MG63 (cell line): ENCODE measurements at regions not wholly inside any gene's neighbourhood (a gene's known extent, or its start where the extent isn't known, plus 50 kb on each side); places are given as distances from the start of the nearest gene placed in this dataset.

Experiments
- DNase-seq: peaks from one replicate; pipeline ENCODE4 v3.0.0-alpha.2; 2020
- H3K27me3 ChIP-seq: fragments of 250-450 bp; sonication (Bioruptor Pico); 2 replicates; pipeline ENCODE4 v1.5.1; 2020; ENCODE audit warnings: mild to moderate bottlenecking, moderate library complexity
- H3K36me3 ChIP-seq: fragments of 250-450 bp; sonication (Bioruptor Pico); 2 replicates; pipeline ENCODE4 v1.5.1; 2020; ENCODE audit warnings: mild to moderate bottlenecking, moderate library complexity
- H3K4me3 ChIP-seq: fragments of 250-450 bp; sonication (Bioruptor Pico); 2 replicates; pipeline ENCODE4 v1.5.1; 2020; ENCODE audit warnings: mild to moderate bottlenecking, moderate library complexity
- H3K9me3 ChIP-seq: fragments of 250-450 bp; sonication (Bioruptor Pico); 2 replicates; pipeline ENCODE4 v1.5.1; 2020; ENCODE audit warnings: mild to moderate bottlenecking, moderate library complexity

DNA sequence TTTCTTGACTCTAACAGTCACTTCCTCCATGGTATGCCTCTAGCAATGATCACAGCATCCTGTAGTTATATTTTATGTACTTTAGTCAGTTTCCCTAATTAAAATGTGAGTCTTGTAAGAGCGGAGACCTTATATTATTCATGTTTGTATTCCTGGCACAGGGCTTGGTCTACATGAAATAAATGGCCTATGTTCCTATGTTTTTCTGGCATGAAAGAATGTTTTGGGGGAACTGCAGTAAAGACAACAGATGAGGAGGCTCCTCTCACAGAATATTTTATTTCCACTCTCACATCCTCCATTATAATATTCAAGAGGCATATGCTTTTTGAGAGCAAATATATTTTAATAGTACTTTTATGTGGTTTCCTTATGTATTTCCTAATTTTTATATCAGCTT is 429.8 kb upstream of the PDE3A start:
- Histone ChIP-seq H3K27me3 (no peaks in the 10 kb centered on the region), H3K4me3 (no peak overlapping the region), H3K36me3 (no peaks in the 10 kb centered on the region), H3K9me3 (no peaks in the 10 kb centered on the region; the same call in 1 of the 2 replicates)
- DNase-seq: no peak

DNA sequence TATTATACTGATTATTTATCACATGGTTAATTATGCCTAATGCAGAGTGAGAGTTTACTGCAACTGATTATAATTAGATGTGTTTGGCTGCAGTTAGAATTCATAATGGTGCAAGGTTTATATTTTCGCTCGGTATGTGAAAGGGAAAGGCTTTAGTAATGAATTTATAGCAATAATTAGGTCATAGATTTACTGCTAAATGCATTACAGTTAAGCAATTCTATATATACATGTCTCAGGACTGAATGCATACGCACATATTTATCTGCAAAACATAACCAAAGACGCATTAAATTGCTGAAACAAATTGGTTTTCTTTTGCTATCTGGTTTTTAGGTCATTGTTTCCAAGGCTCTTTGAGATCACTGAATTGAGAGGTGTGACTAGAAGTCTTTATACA is 428.1 kb upstream of the PDE3A start:
- no peaks in the 10 kb centered on the region; the same call in 1 of the 2 replicates for H3K9me3 ChIP-seq
- no peak for DNase-seq
- no peaks in the 10 kb centered on the region for H3K36me3 ChIP-seq
- no peak overlapping the region for H3K4me3 ChIP-seq
- H3K27me3 ChIP-seq: no peaks in the 10 kb centered on the region

DNA sequence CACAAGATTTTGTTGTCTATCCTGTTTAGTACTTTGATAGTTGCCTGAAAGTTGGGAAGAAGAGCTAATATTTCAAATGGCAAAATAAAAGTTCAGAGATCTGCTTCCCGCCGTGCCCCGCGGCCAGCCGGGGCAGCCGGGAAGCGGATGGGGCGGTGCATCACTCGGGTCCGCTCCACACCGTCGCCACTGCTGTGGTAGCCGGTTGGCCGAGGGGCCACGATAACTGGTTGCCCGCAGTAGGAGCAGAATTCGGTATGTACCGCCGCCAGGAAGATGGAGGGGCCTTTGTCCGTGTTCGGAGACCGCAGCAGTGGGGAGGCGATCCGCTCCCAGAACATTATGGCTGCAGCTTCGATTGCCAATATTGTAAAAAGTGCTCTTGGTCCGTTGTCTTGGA is 427.2 kb upstream of the PDE3A start:
- no peak for DNase-seq
- Histone ChIP-seq H3K27me3 (no peaks in the 10 kb centered on the region), H3K4me3 (no peak overlapping the region), H3K9me3 (no peaks in the 10 kb centered on the region; the same call in 1 of the 2 replicates), H3K36me3 (no peaks in the 10 kb centered on the region)

DNA sequence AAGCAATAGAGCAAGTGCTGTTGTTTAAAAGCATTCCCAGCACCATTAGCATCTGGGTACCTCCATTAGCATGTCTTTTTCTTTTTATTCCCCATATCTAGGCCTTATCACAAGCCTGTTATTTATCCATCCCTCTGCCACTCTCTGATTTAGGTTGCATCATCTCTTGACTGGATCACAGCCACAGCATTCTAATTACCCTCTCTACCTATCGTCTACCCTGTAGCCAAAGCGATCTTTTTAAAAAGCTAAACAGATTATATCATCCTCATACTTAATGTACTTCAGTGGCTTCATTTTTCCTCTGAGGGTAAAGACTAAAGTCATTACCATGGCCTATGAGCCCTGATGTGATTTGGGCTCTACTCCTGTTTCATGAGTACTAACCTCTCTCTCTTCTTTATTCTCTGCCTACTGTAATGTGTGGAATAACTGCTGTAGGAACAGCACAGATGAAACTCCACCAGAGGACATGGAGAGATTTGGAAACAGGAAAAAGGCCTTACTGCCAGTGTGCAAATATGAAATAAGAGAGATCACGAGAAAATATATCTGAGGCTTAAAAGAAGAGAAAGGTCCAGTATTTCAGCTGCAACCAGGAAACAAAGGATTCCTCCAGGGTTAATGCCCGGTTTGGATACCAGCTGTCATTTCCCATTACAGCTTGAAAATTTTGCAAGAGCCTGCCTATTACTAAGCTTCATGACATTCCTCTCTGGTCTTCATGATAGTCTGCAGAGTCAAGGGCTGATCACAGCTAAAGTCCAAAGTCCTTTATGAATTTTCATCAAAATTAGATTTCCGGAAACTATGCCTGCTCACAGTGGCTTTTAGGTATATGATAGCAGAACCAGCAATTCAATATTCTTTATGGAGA is 422.5 kb upstream of the PDE3A start:
- H3K9me3 ChIP-seq: no peaks in the 10 kb centered on the region
- H3K4me3 ChIP-seq: no peak overlapping the region
- H3K36me3 ChIP-seq: no peaks in the 10 kb centered on the region
- peak; percentile 23 for DNase-seq
- no peaks in the 10 kb centered on the region for H3K27me3 ChIP-seq

DNA sequence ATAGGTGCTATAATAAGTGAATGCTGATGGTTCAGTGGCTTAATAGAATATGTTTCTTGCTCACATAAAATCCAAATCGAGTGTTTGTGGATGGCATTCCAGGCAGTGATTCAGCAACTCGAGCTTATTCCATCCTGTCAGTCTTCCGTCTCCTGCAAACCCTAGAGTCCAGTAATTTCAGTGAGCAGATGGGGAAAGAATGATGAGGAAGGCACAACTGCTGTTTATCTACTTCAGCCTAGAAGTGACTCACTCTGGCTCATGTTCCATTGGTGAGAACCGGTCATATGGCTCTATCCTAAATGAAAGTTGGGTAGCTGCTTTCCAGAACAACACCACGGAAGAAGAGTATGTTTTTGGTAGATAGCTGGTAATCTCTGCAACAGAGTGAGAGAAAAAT is 421.8 kb upstream of the PDE3A start:
- H3K27me3 ChIP-seq: no peaks in the 10 kb centered on the region
- peak overlapping the region; percentile 2; the same call in 1 of the 2 replicates for H3K4me3 ChIP-seq
- DNase-seq: peak; percentile 79
- H3K36me3 ChIP-seq: no peaks in the 10 kb centered on the region
- no peaks in the 10 kb centered on the region for H3K9me3 ChIP-seq

DNA sequence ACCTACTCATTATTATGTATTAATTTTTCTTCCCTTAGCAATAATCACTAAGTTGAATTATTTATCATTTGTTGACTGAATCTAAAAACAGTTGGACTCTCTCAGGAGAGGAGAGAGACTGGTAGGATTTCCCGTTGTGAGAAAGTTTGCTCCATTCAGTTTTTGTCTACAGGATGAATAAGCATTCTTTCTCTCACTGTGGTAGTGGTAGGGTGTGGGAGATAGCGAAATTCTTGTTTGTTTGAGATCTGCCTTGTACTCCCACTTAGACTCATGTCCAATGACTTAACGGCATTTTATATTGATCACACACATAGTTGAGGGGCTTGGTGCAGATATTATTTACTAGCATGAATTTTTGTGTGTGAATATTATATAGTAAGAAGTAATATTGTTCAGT is 421.0 kb upstream of the PDE3A start:
- H3K27me3 ChIP-seq: no peaks in the 10 kb centered on the region

DNA sequence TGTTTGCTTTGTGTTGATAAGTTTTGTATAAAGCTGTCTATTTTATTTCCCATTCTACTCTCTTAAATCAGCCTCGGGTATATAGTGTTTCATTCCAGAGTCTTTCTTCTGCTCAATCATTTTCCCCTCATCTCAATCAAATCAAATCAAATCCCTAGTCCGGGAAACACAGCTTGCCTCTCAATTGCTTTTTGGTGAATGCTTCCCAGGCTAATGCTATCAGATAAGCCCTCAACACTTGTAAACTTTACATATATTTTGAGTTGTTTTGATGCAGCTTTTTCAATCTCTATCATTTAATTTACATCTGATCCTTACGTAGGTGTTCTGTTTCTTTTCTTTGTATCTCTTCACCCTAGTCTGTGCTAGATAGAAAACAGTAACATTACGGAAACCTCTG is 416.7 kb upstream of the PDE3A start:
- no peak for DNase-seq
- H3K27me3 ChIP-seq: no peaks in the 10 kb centered on the region
- no peaks in the 10 kb centered on the region for H3K9me3 ChIP-seq
- no peaks in the 10 kb centered on the region for H3K36me3 ChIP-seq
- no peak overlapping the region for H3K4me3 ChIP-seq

More for the DNA sequence above, 421.0 kb upstream of the PDE3A start:
- H3K36me3 ChIP-seq: no peaks in the 10 kb centered on the region
- H3K9me3 ChIP-seq: no peaks in the 10 kb centered on the region
- no peak for DNase-seq
- no peak overlapping the region for H3K4me3 ChIP-seq

DNA sequence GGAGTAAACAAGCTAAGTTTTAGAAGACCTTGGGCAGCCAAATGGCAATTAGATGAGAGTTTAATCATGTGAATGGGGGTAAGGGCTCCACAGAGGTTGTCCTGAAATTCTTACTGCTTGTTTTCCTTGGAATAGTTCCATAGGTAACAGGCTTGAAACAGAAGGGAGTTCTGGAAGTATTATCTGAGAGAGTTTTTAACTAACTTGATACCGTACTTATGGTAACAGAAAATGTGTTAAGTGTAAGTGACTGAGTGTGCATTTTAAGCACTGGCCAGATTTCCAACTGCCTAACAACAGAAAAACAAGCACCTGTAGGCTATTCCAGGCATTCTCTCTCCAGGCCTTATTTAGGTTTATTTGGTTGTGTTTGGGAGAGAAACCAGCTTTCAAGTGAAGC is 414.6 kb upstream of the PDE3A start:
- H3K27me3 ChIP-seq: no peaks in the 10 kb centered on the region
- DNase-seq: no peak
- no peaks in the 10 kb centered on the region for H3K9me3 ChIP-seq
- no peak overlapping the region for H3K4me3 ChIP-seq
- no peaks in the 10 kb centered on the region for H3K36me3 ChIP-seq

DNA sequence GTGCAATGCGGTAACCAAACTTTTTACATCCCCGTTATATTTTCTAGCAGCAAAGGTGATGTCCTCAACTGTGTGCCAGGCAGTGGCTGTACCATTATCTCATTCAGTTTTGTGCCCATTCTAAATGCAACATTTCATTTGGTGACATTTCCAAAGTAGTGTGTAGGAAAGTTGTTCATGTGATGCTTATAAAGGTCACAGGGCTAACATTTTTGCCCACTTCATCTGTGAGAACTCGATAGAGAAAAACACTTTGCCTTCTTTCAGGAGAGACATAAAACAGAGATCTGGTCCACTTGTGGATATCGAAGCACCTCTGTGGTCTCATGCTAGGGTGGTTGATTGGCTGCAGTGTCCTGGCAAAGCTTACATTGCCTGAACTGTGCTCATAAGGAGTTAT is 414.2 kb upstream of the PDE3A start:
- H3K9me3 ChIP-seq: no peaks in the 10 kb centered on the region
- no peak overlapping the region for H3K4me3 ChIP-seq
- no peaks in the 10 kb centered on the region for H3K27me3 ChIP-seq
- no peak for DNase-seq
- no peaks in the 10 kb centered on the region for H3K36me3 ChIP-seq

DNA sequence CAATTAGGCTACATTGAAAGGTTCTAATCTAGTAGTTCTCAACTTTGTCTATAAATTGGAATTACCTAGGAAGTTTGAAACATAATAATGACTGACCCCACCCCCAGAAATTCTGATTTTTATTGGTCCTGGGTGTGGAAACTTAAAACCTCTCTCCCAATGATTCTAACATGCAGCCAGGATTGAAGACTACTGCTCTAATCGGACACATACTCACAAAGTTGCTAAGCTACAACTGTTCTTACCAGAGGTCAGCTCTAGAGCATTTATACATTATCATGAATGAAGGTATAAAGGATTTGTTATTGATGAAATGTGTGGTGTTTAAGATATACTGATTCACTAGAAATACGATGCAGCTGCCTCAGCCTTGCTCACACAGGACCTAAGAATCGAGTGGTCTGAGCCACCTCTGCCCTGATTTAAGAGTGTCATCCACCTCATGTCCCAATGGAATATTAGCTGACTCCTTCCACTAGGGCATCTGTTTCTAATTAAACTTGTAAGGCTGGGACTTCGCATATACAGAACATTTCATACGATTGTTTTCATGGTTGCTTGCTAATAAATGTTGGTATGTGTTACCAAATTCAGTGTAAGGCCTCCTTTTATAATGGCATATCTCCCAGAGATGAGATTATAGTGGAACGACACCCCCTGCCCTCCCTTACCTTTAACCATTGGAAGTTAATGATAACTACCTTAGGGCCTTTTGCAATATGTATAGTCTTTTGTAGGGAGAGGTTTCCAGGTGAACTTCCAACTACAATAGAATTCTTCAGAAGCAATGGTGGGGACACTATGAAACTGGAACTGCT is 410.8 kb upstream of the PDE3A start:
- Histone ChIP-seq H3K27me3 (no peaks in the 10 kb centered on the region), H3K36me3 (no peaks in the 10 kb centered on the region), H3K9me3 (no peaks in the 10 kb centered on the region), H3K4me3 (no peak overlapping the region)
- DNase-seq: no peak

DNA sequence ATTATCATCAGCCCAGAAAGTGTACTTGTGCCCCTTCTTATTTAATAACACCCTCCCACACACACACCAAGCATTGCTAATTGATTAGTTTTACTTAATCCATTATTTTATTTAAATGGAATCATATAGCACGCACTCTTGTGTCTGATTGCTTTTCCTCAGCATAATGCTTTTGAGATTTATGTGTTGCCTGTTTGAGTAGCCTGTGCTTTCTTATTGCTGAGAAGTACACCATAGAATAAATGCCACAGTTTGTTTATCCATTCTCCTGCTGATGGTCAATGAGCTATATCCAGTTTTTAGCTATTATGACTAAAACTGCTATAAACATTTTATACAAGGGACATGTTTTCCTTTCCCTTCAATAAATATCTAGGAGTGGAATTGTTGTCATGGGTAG is 409.9 kb upstream of the PDE3A start:
- no peak for DNase-seq
- Histone ChIP-seq H3K36me3 (no peaks in the 10 kb centered on the region), H3K27me3 (no peaks in the 10 kb centered on the region), H3K4me3 (no peak overlapping the region), H3K9me3 (no peaks in the 10 kb centered on the region)

DNA sequence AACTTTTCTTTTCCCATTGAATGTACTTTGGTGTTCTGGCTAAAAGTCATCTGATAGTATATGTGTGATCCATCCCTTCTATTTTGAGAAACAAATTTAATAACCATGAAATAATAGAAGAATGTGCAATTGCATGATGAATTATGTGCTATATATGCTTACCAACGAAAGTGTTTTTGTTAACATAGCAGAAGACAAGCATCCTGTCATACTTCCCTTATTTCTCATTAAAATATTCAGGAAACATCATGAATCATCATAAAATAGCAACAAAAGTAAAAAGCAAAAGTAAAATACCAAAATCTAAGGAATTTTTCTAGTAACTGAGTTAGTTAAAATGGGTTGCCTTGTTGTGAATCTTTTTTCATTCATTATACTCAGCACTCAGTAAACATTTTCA is 409.0 kb upstream of the PDE3A start:
- no peak for DNase-seq
- Histone ChIP-seq H3K36me3 (no peaks in the 10 kb centered on the region), H3K9me3 (no peaks in the 10 kb centered on the region)

DNA sequence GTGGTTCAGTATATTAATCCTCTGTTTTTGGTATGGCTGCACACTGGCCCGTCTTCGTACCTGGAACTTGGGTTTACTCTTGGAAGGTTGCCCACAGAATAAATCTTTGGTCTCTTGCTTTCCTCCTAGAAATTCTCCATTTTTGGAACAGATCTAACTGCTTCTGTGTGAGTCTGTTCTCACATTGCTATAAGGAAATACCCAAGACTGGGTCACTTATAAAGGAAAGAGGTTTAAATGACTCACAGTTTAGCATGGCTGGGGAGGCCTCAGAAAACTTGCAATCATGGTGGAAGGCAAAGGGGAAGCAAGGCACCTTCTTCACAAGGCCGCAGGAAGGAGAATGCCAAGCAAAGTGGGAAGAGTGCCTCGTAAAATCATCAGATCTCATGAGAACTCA is 407.8 kb upstream of the PDE3A start:
- H3K4me3 ChIP-seq: no peak overlapping the region
- H3K27me3 ChIP-seq: no peaks in the 10 kb centered on the region
- no peak for DNase-seq
- H3K36me3 ChIP-seq: no peaks in the 10 kb centered on the region
- H3K9me3 ChIP-seq: no peaks in the 10 kb centered on the region

More for the DNA sequence above, 409.0 kb upstream of the PDE3A start:
- no peaks in the 10 kb centered on the region for H3K27me3 ChIP-seq
- no peak overlapping the region for H3K4me3 ChIP-seq

DNA sequence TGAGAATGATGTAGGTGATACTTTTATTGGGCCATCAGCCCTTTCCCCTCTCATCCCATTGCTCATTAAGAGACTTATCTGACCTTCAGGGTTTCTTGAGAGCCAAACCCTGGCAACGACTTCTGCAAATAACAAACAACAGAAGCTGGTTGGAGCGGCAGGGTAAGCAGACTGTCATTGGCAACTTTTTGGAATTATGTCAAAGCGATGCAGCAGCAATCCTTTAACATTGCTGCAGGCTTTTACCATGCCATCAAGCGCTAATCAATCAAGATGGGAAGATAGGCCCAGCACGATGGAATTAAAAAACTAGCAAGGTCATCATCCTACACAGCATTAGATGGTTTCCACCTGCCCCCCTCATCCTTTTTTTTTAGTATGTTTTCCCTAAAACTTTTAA is 406.1 kb upstream of the PDE3A start:
- Histone ChIP-seq H3K36me3 (no peaks in the 10 kb centered on the region), H3K27me3 (no peaks in the 10 kb centered on the region), H3K4me3 (no peak overlapping the region), H3K9me3 (no peaks in the 10 kb centered on the region)
- no peak for DNase-seq

DNA sequence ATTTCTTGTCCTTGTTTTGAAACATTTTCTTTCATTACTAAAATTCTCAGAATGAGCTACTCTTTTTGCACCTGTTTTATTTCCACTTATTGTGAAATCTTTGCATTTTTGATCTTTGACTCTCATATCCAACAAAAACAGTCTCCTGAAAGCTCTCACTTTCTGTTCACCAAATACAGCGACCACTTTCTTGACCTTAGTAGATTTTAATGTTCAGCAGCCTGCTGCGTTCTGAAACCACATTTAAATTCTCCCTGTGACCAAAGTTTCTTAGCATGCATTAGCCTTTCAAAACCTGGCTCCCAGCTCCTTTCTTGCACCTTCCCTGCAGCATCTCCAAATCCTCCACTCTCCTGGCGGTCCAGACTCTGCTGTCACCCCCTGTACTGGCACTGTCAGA is 404.4 kb upstream of the PDE3A start:
- no peak for DNase-seq
- H3K4me3 ChIP-seq: no peak overlapping the region
- no peaks in the 10 kb centered on the region for H3K36me3 ChIP-seq
- no peaks in the 10 kb centered on the region for H3K27me3 ChIP-seq
- no peaks in the 10 kb centered on the region for H3K9me3 ChIP-seq

DNA sequence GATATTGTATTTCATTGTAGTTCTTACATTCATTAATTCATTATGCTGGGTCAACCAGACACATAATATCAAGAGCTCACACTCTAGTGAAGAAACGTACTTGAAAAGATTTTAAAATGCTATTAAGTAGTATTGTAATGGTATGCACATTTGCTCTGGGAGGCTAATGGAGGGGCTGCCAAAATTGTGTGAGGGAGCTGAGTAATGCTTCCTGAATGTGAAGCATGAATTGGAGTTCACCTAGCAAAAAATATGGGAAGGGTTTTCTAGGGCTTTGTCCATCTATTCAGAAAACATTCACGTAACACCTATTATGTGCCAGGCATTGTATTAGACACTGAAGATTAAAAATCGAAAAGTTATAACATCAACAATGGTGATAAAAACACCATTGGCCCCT is 403.8 kb upstream of the PDE3A start:
- H3K9me3 ChIP-seq: no peaks in the 10 kb centered on the region
- no peaks in the 10 kb centered on the region for H3K27me3 ChIP-seq
- no peaks in the 10 kb centered on the region for H3K36me3 ChIP-seq
- no peak overlapping the region for H3K4me3 ChIP-seq
- peak; percentile 68 for DNase-seq

DNA sequence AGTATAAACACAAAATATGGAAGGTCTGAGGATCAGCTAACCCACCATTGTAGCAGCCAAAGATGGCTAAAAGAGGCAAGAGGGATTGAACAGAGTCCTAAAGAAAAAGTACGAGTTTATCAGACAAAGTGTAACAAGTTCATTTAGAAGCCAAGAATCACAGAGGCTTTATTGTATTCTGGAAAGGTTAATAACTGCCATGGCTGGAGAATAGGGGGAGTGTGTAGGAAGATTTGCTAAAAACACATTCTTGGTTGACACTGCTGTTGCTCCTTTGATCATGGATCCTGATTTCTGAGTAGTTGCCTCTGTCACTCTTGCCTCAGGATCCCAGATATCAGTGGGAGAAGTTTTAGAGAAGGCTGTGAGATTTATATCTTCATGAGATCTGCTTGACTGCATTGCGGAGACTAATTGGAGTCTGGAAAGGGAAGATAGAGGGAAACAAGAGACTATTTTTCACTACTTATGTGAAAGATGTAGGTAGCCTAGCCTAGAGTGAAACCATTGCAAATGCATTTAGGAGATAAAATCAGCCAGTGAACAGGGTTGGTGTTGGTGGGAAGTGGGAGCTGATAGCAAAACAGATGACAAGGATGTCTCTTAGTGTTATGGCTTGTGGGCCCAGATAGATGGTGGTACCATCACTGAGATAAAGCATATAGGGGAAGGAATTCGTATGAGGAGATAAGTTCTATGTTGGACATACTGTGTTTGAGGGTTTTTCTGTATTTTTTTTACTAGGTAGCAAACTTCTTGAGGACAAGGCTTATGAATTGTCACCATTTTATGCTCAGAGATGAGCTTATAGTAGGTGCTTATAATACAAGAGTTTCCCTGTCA is 402.9 kb upstream of the PDE3A start:
- no peak for DNase-seq
- Histone ChIP-seq H3K4me3 (no peak overlapping the region), H3K27me3 (no peaks in the 10 kb centered on the region), H3K9me3 (no peaks in the 10 kb centered on the region), H3K36me3 (no peaks in the 10 kb centered on the region)
